NCI-H2029 (cell line): ENCODE measurements at regions not wholly inside any gene's neighbourhood (a gene's known extent, or its start where the extent isn't known, plus 50 kb on each side); places are given as distances from the start of the nearest gene placed in this dataset.
"Not testable (repeated sequence)": the region's sequence is repeated elsewhere in the genome, so short reads cannot be mapped to it uniquely, and the experiment has no call there.

Source experiments
- DNase-seq: peaks from one replicate; lab custom pipeline; 2025; lab: John Stamatoyannopoulos, UW

DNA sequence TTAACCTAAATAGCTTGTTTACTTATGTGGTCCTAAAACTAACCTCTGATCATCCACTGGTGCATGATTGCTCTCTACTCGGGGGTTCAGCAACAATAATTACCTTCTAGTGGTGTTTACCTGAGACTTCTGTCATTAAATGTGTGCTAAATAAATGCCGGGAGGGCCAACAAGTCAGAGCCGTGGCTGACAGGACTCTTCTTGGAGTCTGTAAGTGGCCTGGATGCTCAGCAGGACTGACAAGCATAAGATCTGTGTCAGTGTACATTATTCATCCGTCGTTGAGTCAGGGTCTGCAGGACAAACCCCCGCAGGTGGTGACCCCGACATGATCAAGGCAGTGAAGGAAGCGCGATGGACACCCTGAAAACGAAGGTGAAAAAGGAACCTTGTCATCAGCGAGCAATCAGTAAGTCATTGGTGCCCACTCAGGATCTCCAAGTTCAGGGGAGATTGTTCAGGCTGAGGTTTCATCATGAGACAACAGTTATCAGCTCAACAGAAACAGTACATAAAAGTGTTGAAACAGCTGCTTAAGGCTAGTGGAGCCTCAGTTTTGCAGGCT lies 1466.9 kb downstream of the UQCRFS1 start:
- no peak for DNase-seq

DNA sequence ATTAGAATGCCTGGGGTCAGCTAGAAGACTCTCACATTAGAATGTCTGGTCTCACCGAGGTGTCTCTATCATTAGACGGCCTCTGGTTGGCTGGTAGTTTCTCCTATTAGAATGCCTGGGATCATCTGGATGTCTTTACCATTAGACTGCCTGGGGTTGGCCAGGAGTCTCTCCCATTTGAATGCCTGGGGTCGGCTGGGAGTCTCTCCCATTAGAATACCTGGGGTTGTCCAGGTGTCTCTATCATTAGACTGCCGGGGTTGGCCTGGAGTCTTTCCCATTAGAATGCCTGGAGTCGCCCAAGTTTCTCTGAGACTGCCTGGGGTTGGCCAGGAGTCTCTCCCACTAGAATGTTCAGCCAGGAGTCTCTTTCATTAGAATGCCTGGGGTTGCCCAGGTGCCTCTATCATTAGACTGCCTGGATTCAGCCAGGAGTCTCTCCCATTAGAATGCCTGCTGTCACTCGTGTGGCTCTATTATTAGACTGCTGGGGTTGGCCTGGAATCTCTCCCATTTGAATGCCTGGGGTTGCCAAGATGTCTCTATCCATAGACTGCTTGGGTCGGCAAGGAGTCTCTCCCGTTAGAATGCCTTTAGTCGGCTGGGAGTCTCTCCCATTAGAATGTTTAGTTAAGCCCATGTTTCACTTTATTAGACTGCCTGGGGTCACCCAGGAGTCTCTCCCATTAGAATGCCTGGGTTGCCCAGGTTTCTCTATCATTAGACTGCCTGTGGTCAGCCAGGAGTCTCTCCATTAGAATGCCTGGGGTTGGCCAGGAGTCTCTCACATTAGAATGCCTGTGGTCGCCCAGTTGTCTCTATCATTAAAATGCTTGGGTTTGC lies 1467.8 kb downstream of the UQCRFS1 start:
- DNase-seq: no peak

DNA sequence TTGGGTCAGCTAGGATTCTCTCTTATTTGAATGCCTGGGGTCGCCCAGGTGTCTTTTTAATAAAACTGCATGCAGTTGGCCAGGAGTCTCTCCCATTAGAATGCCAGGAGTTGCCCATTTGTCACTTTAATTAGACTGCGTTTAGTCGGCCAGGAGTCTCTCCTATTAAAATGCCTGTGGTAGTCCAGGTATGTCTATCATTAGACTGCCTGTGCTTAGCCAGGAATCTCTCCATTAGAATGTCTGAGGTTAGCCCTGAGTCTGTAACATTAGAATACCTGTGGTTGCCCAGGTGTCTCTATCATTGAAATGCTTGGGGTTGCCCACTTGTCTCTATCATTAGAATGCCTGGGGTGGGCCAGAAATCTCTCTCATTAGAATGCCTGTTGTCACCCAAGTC lies 1470.9 kb downstream of the UQCRFS1 start:
- no peak for DNase-seq

DNA sequence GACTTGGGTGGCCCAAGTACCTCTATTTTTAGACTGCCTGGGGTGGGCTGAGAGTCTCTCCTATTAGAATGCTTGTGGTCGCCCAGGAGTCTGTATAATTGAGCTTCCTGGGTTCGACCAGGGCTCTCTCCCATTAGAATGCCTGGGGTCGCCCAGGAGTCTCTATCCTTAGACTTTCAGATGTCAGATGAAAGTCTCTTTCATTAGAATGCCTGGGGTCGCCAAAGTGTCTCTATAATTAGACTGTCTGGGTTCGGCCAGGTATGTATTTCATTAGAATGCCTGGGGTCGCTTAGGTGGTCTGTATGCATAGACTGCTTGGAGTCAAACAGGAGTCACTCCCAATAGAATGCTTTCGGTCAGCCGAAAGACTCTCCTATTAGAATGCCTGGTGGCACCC lies 1471.7 kb downstream of the UQCRFS1 start:
- DNase-seq: no peak

DNA sequence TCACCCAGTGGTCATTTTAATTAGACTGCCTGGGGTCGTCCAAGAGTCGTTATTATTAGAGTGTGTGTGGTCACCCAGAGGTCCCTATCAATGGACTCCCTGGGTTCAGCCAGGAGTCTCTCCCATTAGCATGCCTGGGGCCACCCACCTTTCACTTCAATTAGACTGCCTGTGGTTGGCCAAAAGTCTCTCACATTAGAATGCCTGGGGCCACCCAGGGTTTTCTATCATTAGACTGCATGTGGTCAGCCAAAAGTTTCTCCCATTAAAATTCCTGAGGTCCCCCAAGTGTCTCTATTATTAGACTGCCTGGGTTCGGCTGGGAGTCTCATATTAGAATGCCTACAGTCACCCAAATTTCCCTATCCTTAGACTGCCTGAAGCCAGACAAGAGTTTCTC lies 1472.6 kb downstream of the UQCRFS1 start:
- DNase-seq: no peak

DNA sequence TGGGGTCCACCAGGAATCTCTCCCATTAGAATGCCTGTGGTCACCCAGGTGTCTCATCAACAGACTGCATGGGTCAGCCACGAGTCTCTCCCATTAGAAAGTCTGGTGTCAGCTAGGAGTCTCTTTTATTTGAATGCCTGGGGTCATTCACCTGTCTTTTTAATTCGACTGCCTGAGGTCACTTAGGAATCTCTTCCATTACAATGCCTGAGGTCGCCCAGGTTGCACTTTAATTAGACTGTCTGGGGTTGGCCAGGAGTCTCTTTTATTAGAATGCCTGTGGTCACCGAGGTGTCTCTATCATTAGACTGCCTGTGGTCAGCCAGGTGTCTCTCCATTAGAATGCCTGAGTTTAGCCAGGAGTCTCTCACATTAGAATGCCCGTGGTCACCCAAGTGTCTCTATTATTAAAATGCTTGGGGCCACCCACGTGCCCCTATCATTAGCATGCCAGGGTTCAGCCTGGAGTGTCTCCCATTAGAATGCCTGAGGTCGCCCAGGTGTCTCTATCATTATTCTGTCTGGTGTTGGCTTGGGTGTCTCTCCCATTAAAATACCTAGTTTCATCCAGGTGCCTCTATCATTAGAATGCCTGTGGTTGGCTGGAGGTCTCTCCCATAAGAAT lies 1474.3 kb downstream of the UQCRFS1 start:
- no peak for DNase-seq

DNA sequence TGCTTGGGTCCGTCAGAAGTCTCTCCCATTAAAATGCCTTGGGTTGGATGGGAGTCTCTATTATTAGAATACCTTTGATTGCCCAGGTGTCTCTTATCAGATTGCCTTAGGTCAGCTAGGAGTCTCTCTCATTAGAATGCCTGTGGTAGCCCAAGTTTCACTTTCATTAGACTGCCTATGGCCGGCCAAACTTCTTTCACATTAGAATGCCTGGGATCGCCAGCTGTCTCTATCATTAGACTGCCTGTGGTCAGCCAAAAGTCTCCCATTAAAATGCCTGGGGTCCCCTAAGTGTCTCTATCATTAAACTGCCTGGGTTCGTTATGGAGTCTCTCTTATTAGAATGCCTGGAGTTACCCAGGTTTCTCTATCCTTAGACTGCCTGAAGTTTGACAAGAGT lies 1476.7 kb downstream of the UQCRFS1 start:
- no peak for DNase-seq

DNA sequence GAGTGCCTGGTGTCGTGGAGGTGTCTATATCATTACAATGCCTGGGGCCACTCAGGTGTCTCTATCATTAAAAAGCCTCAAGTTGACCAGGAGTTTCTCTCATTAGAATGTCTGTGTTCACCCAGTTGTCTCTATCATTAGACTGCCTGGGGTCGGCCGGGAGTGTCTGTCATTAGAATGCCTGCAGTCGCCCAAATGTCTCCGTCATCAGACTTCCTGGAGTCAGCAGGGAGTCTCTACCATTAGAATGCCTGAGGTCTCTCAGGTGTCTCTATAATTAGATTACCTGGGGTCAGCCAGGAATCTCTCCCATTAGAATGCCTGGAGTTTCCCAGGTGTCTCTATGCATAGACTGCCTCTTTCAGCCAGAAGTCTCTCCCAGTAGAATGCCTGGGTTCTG lies 1477.6 kb downstream of the UQCRFS1 start:
- DNase-seq: no peak

DNA sequence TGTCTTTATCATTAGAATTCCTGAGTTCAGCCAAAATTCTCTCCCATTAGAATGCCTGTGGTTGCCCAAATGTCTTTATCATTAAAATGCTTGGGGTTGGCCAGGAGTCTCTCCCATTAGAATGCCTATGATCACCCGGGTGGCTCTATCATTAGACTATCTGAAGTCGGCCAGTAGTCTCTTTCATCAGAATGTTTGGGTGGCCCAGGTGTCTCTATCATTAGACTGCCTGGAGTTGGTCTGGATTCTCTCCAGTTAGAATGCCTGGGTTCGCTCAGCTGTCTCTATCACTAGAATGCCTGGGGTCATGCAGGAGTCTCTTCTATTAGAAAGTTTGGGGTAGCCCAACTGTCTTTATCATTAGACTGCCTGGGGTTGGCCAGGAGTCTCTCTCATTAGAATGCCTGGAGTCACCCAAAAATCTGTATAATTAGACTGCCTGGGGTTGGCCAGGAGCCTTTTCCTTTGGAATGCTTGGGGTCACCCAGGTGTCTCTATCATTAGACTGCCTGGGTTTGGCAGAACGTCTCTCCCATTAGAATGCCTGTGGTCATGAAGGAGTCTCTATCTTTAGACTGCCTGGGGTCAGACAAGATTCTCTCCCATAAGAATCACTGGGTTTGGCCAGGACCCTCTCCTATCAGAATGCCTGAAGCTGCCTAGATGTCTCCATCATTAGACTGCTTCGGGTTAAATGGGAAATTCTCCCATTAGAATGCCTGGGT lies 1478.3 kb downstream of the UQCRFS1 start:
- no peak for DNase-seq

DNA sequence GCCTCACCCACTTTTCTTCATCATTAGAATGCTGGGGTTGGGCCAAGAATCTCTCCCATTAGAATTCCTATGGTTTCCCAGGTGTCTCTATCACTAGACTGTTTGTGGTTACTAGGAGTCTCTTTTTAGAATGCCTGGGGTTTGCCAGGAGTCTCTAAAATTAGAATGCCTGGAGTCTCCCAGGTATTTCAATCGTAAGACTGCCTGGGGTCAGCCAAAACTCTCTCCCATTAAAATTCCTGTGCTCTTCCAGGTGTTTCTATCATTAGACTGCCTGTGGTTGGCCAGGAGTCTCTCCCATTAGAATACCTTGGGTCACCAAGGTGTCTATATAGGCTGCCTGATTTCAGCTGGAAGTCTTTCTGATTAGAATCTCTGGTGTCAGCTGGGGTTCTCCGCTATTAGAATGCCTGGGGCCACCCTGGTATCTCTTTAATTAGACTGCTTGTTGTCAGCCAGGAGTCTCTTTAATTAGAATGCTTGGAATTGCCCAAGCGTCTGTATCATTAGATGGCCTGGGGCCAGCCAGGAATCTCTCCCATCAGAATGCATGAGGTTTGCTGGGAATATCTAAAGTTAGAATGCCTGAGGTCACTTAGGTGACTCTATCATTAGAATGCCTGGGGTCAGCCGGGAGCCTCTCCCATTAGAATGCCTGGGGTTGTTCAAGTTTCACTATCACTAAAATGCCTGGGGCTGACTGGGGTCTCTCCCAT lies 1479.2 kb downstream of the UQCRFS1 start:
- no peak for DNase-seq

DNA sequence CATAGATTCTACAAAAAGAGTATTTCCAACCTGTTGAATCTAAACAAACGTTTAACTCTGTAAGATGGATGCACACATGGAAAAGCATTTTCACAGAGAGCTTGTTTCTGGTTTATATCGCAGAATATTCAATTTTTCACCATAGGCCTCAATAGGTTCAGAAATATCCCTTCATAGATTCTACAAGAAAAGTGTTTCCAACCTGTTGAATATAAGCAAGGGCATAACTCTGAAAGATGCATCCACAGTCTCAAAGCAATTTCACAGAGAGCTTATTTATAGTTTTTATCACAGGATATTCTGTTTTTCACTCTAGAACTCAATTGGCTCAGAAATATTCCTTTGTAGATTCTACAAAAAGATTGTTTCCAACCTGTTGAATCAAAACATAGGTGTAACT lies 1483.6 kb downstream of the UQCRFS1 start:
- no peak for DNase-seq

DNA sequence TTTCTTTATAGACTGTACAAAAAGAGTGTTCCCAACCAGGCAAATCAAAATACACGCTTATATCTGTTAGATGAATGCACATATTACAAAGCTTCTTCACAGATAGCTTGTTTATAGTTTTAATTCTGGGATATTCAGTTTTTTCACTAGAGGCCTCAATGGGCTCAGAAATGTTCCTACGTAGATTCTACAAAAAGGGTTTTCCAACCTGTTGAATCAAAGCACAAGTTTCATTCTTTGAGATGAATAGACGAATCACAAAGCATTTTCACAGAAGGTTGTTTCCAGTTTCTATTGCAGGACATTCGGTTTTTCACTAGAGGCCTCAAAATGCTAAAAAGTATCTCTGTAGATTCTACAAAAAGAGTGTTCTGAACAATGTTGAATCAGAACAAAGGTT lies 1490.3 kb downstream of the UQCRFS1 start:
- no peak for DNase-seq

DNA sequence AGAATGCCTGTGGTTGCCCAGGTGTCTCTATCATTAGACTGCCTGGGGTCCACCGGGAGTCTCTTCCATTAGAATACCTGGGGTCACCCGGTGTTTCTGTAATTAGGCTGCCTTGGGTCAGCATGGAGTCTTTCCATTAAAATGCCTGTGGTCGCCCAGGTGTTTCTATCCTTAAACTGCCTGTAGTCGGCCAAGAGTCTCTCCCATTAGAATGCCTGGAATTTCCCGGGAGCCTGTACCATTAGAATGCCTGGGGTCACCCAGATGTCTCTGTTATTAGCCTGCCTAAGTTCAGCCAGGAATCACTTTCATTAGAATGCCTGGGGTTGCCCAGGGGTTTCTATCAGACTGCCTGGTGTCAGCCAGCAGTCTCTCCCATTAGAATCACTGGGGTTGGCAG lies 1492.8 kb downstream of the UQCRFS1 start:
- DNase-seq: no peak

DNA sequence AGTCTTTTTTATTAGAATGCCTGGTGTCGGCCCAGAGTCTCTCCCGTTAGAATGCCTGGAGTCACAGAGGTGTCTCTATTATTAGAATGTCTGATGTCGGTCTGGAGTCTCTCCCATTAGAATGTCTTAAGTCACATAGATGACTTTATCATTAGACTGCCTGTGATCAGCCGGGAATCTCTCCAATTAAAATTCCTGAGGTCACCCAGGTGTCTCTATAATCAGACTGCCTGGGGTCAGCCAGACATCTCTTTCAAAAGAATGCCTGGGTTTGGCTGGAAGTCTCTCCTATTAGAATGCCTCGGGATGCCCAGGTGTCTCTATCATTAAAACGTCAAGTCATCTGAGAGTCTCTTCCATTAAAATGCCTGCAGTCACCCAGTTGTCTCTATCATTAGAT lies 1493.9 kb downstream of the UQCRFS1 start:
- no peak for DNase-seq

DNA sequence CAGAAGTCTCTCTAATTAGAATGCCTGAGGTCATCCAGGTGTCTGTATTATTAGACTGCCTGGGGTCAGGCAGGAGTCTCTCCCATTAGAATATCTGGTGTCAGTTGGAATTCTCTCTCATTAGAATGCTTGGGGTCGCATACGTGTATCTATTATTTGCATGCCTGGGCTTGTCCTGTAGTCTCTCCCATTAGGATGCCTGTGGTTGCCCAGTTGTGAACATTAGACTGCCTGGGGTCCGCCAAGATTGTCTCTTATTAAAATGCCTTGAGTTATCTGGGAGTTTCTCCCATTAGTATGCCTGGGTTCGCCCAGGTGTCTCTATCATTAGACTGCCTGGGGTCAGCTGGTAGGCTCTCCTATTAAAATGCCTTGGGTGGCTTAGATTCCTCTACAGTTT lies 1494.7 kb downstream of the UQCRFS1 start:
- DNase-seq: no peak

DNA sequence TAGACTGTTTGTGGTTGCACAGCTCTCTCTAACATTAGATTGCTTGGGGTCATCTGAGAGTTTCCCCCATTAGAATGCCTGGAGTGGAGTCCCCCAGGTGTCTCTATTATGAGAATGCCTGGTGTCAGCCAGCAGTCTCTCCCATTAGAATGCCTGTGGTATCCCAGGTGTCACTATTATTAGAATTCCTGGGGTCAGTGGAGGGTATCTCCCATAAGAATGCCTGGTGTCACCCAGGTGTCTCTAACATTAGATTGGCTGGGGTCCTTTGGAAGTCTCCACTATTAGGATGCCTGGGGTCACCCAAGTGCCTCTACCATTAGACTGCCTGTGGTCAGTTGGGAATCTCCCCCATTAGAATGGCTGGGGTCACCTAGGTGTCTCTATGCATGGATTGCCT lies 1495.1 kb downstream of the UQCRFS1 start:
- no peak for DNase-seq

DNA sequence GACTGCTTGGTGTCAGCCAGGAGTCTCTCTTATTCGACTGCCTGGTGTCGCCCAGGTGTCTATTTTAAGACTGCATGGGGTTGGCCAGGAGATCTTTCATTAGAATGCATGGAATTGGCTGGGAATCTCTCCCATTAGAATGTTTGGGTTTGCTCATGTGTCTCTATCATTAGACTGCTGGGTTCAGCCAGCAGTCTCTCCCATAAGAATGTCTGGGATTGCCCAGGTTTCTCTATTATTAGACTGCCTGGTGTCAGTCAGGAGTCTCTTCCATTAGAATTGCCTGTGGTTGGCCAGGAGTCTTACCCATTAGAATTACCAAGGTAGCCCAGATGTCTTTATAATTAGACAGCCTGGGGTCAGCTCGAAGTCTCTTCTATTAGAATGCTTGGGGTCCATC lies 1496.0 kb downstream of the UQCRFS1 start:
- DNase-seq: no peak

DNA sequence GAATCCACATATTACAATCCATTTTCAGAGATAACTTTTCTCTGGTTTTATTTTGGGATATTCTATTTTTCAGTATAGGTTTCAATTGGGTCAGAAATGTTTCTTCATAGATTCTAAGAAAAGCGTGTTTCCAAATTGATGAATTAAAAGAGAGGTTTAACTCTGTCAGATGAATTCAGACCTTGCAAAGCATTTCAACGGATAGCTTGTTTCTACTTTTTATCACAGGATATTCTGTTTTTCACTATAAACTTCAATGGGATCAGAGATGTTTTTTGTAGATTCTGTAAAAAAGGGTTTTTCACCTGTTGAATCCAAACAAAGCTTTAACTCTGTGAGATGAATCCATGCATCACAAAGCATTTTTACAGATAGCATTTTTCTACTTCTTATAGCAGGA lies 1498.1 kb downstream of the UQCRFS1 start:
- no peak for DNase-seq

DNA sequence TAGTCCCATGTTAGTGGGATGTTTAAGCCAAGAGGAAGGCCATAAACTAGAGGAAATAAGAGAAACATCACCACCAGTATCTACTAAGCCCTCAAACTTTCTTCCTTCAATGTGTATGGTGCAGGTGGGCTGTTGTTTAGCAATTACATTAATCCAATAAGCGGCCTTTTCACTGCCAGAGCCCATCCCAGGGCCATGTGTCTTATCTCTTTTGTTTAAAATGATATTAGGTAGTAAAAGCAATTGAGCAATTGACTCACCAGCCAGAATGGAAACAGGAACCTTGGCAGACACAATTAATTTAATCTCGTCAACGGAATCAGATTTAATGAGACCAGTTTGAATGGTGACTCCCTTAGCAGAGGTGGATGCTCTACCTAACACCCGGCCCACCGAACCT lies 1503.5 kb downstream of the UQCRFS1 start:
- DNase-seq: no peak

DNA sequence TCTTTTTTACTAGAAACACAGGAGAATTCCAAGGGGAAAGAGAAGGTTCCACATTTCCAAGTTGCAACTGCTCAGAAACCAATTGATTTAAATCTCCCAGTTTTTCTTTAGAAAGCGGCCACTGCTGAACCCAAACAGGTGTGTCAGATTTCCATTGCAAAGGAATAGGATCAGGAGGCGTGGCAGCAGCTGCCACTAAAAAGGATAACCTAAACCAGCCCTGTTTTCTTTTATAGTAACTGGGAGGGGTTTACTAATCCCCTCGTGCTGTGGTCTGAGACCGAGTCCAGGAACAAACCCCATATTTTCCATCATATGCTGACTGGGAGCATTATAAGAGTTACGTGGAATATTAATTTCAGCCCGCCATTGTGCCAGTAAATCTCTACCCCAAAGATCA lies 1504.0 kb downstream of the UQCRFS1 start:
- not testable (repeated sequence) for DNase-seq

DNA sequence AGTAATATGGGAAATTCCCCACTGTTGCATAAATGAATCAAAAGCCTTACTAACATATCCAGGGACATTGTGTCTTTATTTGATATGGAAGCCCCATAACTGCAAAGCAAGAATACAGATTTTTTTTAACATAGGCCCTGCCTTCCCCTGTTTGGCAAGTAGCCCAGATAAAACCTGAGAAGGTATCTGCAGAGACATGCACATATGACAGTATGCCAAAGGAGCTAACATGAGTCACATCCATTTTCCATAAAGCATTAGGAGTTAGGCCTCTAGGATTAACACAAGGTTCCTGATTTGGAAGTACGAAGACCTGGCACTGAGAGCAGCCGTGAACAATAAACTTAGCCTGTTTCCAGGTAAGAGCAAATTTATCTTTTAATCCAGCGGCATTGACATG lies 1505.9 kb downstream of the UQCRFS1 start:
- DNase-seq: not testable (repeated sequence)

DNA sequence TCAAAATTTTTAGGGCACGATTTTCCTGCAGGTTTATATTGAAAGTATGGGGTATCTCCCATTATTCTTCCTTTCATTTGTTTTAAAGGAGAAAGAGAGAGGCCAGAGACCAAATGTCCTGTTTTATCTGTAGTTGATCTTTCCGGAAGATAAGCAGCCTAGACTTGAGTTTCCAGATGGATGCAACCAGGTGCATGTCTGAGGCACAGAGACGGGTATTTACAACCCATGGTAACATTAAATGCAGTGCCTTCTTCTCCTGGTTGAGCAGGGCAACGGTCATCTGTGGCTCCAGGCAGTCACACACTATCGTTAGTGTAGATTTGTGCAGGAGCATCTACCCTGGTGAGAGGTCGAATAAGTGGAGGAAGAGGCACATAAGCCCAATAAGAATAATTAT lies 1507.1 kb downstream of the UQCRFS1 start:
- DNase-seq: no peak
